SU-DHL-6 (cell line): ENCODE measurements at regions not wholly inside any gene's neighbourhood (a gene's known extent, or its start where the extent isn't known, plus 50 kb on each side); places are given as distances from the start of the nearest gene placed in this dataset.
"Not testable (repeated sequence)": the region's sequence is repeated elsewhere in the genome, so short reads cannot be mapped to it uniquely, and the experiment has no call there.

Source experiments
- H2AFZ ChIP-seq: fragments of 200-600 bp; sonication (generic); 2 replicates; pipeline ENCODE4 v1.6.1; 2014; ENCODE audit warnings: low read depth, mild to moderate bottlenecking, moderate library complexity, mixed read lengths, antibody characterized with exemption, low read length; ENCODE audit not compliant: severe bottlenecking
- H3F3A ChIP-seq: fragments of 200-600 bp; shearing (Covaris generic); 2 replicates; pipeline ENCODE4 v1.6.0; 2016; ENCODE audit warnings: antibody characterized with exemption, mild to moderate bottlenecking; ENCODE audit not compliant: insufficient read depth
- H3K27ac ChIP-seq: fragments of 200-600 bp; sonication (generic); 2 replicates; pipeline ENCODE4 v1.5.1; 2016; ENCODE audit warnings: low read depth, mild to moderate bottlenecking, low read length, moderate library complexity, mixed read lengths
- H3K27me3 ChIP-seq: fragments of 200-600 bp; sonication (generic), shearing (Covaris generic); 2 replicates; pipeline ENCODE4 v1.6.0; 2014; ENCODE audit warnings: mild to moderate bottlenecking, low read length
- H3K36me3 ChIP-seq: fragments of 200-600 bp; sonication (generic); 2 replicates; pipeline ENCODE4 v1.6.1; 2014; ENCODE audit warnings: mild to moderate bottlenecking, low read length, mixed read lengths
- H3K4me2 ChIP-seq: fragments of 300-600, 200-600 bp; shearing (Covaris generic), sonication (generic); 2 replicates; pipeline ENCODE4 v1.6.0; 2014; ENCODE audit warnings: low read length, low read depth, mild to moderate bottlenecking; ENCODE audit not compliant: poor library complexity, severe bottlenecking
- H3K4me3 ChIP-seq: fragments of 200-600 bp; sonication (generic); 2 replicates; pipeline ENCODE4 v1.5.1; 2014; ENCODE audit warnings: antibody characterized with exemption, low read length, mild to moderate bottlenecking, mixed read lengths; ENCODE audit not compliant: insufficient read depth, poor library complexity, severe bottlenecking
- H3K79me2 ChIP-seq: fragments of 200-600 bp; sonication (generic); 2 replicates; pipeline ENCODE4 v1.6.1; 2014; ENCODE audit warnings: mild to moderate bottlenecking, low read length, moderate library complexity; ENCODE audit not compliant: insufficient read depth
- H3K9ac ChIP-seq: fragments of 200-600 bp; sonication (generic); 2 replicates; pipeline ENCODE4 v1.7.0; 2014; ENCODE audit warnings: mild to moderate bottlenecking, low read length
- H3K9me2 ChIP-seq: fragments of 200-600 bp; sonication (generic); replicated peaks from 2 replicates; pipeline ENCODE4 v1.6.1; 2014; ENCODE audit warnings: low read length; ENCODE audit not compliant: insufficient read depth
- H3K9me3 ChIP-seq: fragments of 200-600 bp; sonication (generic); 2 replicates; pipeline ENCODE4 v1.6.1; 2014; ENCODE audit warnings: low read length, mixed read lengths; ENCODE audit not compliant: insufficient read depth
- H4K20me1 ChIP-seq: fragments of 200-600 bp; sonication (generic); 2 replicates; pipeline ENCODE4 v1.6.1; 2014; ENCODE audit warnings: low read depth, mild to moderate bottlenecking, antibody characterized with exemption, low read length, moderate library complexity, mixed read lengths
- CTCF ChIP-seq: fragments of 200-600 bp; sonication (generic); IDR thresholded peaks from one replicate; pipeline ENCODE4 v1.5.1; 2017; ENCODE audit warnings: antibody characterized with exemption, mild to moderate bottlenecking, low read length, moderate library complexity; ENCODE audit not compliant: insufficient read depth, poor library complexity, severe bottlenecking
- EZH2phosphoT487 ChIP-seq: fragments of 200-600 bp; sonication (generic), shearing (Covaris generic); conservative IDR thresholded peaks from 2 replicates; pipeline ENCODE4 v1.6.1; 2018; ENCODE audit warnings: mild to moderate bottlenecking, antibody characterized with exemption, low read length, moderate library complexity, mixed read lengths

GRCh38 chr11:134592391-134592990 is 180.4 kb upstream of the B3GAT1 start:
- no peaks in the 10 kb centered on the region for H3K79me2 ChIP-seq
- H4K20me1 ChIP-seq = no peaks in the 10 kb centered on the region
- no peak overlapping the region for H3K27ac ChIP-seq
- H3K4me2 ChIP-seq = no peak overlapping the region
- no peaks in the 10 kb centered on the region for H3K36me3 ChIP-seq
- H3K9me2 ChIP-seq = no peaks in the 10 kb centered on the region
- H3F3A ChIP-seq = no peaks in the 10 kb centered on the region
- H3K9ac ChIP-seq = no peak overlapping the region
- H3K9me3 ChIP-seq = no peaks in the 10 kb centered on the region
- no peak overlapping the region for H2AFZ ChIP-seq
- H3K4me3 ChIP-seq = no peak overlapping the region
- H3K27me3 ChIP-seq = no peaks in the 10 kb centered on the region
- TF ChIP-seq EZH2phosphoT487 (no peak), CTCF (peak; percentile 25)

- Histone ChIP-seq H3K4me3 (no peak overlapping the region), H3K9ac (no peak overlapping the region), H3K4me2 (no peak overlapping the region), H3F3A (no peaks in the 10 kb centered on the region), H3K9me3 (no peaks in the 10 kb centered on the region), H3K79me2 (no peaks in the 10 kb centered on the region), H3K27me3 (no peaks in the 10 kb centered on the region), H3K27ac (no peak overlapping the region), H3K36me3 (no peaks in the 10 kb centered on the region), H2AFZ (no peak overlapping the region), H3K9me2 (no peaks in the 10 kb centered on the region), H4K20me1 (no peaks in the 10 kb centered on the region)
- TF ChIP-seq CTCF = no peak
- no peak for TF ChIP-seq EZH2phosphoT487
Measured at GRCh38 chr11:134591338-134591737, 179.3 kb upstream of the B3GAT1 start.

GRCh38 chr11:134589129-134589528 is 177.1 kb upstream of the B3GAT1 start:
- Histone ChIP-seq H3F3A (no peaks in the 10 kb centered on the region), H4K20me1 (no peaks in the 10 kb centered on the region), H3K9ac (no peak overlapping the region), H3K9me2 (no peaks in the 10 kb centered on the region), H3K27me3 (no peaks in the 10 kb centered on the region), H3K27ac (no peak overlapping the region), H3K4me2 (no peak overlapping the region), H3K4me3 (no peak overlapping the region), H3K79me2 (no peaks in the 10 kb centered on the region), H3K36me3 (no peaks in the 10 kb centered on the region), H3K9me3 (no peaks in the 10 kb centered on the region), H2AFZ (no peak overlapping the region)
- TF ChIP-seq CTCF (no peak), EZH2phosphoT487 (no peak)

GRCh38 chr11:134588460-134589110 is 176.5 kb upstream of the B3GAT1 start:
- not testable (repeated sequence) for H3K9me2 ChIP-seq, H3K4me2 ChIP-seq, H3F3A ChIP-seq, H3K79me2 ChIP-seq, H3K9ac ChIP-seq, H3K36me3 ChIP-seq, H3K27me3 ChIP-seq, H2AFZ ChIP-seq, H3K9me3 ChIP-seq, H4K20me1 ChIP-seq, H3K27ac ChIP-seq, H3K4me3 ChIP-seq
